Activated T-cell treated with anti-CD3 and anti-CD28 coated beads, Interleukin-2, amount 50 U/mL, for 4 hours (primary cell): ENCODE measurements at regions not wholly inside any gene's neighbourhood (a gene's known extent, or its start where the extent isn't known, plus 50 kb on each side); places are given as distances from the start of the nearest gene placed in this dataset.

Source experiments
- ATAC-seq, 2 donors: fragments of 200-7000 bp; cut with Tn5 transposase; one replicate each; pipeline ENCODE4 v1.10.0; 2021
- DNase-seq: peaks from one replicate; pipeline ENCODE4 v3.0.0-alpha.2; 2020
- H3K27me3 Mint-ChIP-seq: one replicate; pipeline ENCODE4 v1.8.0; 2021; ENCODE audit warnings: low read depth, mixed read lengths
- H3K36me3 Mint-ChIP-seq: one replicate; pipeline ENCODE4 v1.8.0; 2022; ENCODE audit warnings: mixed read lengths; ENCODE audit not compliant: insufficient read depth
- H3K4me1 Mint-ChIP-seq: one replicate; pipeline ENCODE4 v1.8.0; 2021; ENCODE audit warnings: low read depth, mixed read lengths
- H3K4me3 Mint-ChIP-seq: one replicate; pipeline ENCODE4 v1.8.0; 2021; ENCODE audit warnings: mild to moderate bottlenecking, moderate library complexity, mixed read lengths
- H3K9me3 Mint-ChIP-seq: one replicate; pipeline ENCODE4 v1.8.0; 2021; ENCODE audit warnings: mixed read lengths

DNA sequence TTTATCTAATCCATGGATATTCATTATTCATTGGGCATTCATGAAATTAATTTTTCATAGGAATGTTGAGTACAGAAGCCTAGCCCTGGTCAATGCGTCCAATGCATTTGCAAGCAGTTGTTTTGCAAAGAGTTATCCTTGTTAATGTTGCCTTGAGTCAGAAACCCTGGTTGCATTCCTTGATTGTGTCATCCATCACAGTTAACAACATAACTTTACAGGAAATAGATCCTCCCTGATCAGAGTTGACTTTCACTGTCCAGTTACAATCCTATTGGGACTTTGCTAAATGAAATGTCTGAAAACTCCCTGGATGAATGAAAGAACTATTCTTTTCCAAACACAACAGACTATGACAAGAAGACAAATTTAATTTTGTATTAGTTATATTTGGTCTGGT lies 924.3 kb upstream of the SLIT2 start:
- H3K36me3 Mint-ChIP-seq, result no peaks in the 10 kb centered on the region
- no peak overlapping the region for H3K4me3 Mint-ChIP-seq
- peaks cover 23% of the 10 kb centered on the region for H3K9me3 Mint-ChIP-seq
- no peaks in the 10 kb centered on the region for H3K27me3 Mint-ChIP-seq
- ATAC-seq, result no peak
- DNase-seq, result no peak
- no peaks in the 10 kb centered on the region for H3K4me1 Mint-ChIP-seq

DNA sequence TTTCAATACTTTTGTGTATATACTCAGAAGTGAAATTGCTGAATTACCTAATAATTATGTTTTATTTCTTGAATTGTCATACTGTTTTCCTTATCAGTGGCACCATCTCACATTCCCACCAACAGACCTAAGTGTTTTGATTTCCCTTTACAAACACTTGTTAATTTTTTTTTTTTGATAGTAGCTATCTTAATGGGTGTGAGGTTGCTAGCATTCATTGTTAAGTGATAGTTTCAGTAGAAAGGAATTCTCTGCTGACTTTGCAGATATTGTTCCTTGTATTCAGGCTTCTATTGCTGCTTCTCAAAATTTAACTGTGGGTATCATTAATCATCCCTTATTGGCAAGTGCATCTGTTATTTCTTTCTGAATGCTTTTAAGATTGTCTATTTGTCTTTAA lies 927.5 kb upstream of the SLIT2 start:
- no peaks in the 10 kb centered on the region for H3K4me1 Mint-ChIP-seq
- ATAC-seq, result no peak
- no peaks in the 10 kb centered on the region for H3K36me3 Mint-ChIP-seq
- DNase-seq, result no peak
- no peaks in the 10 kb centered on the region for H3K27me3 Mint-ChIP-seq
- H3K9me3 Mint-ChIP-seq, result peaks cover 11% of the 10 kb centered on the region
- H3K4me3 Mint-ChIP-seq, result no peak overlapping the region

DNA sequence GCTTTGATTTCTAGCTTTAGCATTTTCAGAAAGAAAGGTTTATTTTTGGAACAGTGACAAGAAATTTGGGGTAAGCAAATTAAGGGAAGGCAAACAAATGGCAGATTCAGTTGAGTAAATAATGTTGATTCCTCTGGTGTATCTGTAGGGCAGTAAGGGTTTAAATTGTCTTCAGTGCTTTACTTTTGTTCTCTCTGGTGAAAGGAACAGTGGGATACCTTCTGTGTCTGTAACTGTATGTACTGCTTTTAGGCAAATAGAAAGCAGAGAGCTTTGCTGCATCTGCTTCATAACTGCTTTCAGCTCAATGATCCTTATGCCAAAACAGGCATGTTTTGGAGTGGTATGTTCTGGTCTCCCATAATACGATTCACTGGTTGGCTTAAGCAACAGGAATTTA lies 932.1 kb upstream of the SLIT2 start:
- Mint-ChIP-seq H3K4me1 (no peaks in the 10 kb centered on the region), H3K4me3 (no peak overlapping the region), H3K27me3 (no peaks in the 10 kb centered on the region), H3K9me3 (peaks cover 12% of the 10 kb centered on the region), H3K36me3 (no peaks in the 10 kb centered on the region)
- DNase-seq, result no peak
- ATAC-seq, result no peak

DNA sequence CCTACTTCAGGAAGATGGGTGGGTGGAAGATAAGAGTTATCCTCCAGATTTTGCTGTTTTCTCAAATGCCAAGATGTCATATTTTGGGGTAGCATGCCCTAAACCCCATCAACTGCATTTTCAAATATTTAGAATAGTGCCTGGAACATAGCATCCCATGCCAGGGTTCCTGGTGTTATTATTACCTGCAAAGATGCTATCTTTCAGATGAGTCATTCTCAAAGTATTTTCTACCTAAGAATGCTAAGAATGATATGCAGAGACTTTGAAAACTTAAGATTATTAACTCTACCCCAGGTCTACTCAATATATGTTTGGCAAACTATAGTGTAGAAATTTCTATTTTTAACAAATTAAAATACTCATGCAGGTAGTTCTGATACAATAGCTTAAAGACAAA lies 934.3 kb upstream of the SLIT2 start:
- H3K4me3 Mint-ChIP-seq, result no peak overlapping the region
- peaks cover 4% of the 10 kb centered on the region for H3K9me3 Mint-ChIP-seq
- no peaks in the 10 kb centered on the region for H3K36me3 Mint-ChIP-seq
- DNase-seq (no peak), ATAC-seq (no peak)
- H3K27me3 Mint-ChIP-seq, result no peaks in the 10 kb centered on the region
- no peaks in the 10 kb centered on the region for H3K4me1 Mint-ChIP-seq

DNA sequence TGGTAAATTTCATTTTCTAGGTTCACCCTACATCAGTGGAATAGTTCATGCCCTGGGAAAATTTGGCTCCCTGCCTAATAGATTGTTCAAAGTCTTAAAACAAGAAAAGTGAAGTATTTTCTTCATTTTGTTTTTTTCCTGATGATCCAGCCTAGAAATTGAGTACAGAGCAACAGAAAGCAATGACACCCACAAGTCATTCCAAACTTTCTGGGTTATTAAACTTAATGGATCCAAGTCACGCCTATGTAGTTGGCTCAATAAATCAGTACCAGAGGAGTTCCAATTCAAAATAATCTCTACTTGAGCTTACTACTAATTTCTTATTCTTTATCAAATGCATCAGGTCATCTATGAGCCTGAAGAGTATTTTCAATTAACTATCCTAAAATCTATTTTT lies 937.6 kb upstream of the SLIT2 start:
- H3K4me3 Mint-ChIP-seq, result no peak overlapping the region
- H3K27me3 Mint-ChIP-seq, result no peaks in the 10 kb centered on the region
- H3K36me3 Mint-ChIP-seq, result no peaks in the 10 kb centered on the region
- DNase-seq, result no peak
- H3K4me1 Mint-ChIP-seq, result no peaks in the 10 kb centered on the region
- ATAC-seq, result no peak
- peaks cover 17% of the 10 kb centered on the region for H3K9me3 Mint-ChIP-seq

DNA sequence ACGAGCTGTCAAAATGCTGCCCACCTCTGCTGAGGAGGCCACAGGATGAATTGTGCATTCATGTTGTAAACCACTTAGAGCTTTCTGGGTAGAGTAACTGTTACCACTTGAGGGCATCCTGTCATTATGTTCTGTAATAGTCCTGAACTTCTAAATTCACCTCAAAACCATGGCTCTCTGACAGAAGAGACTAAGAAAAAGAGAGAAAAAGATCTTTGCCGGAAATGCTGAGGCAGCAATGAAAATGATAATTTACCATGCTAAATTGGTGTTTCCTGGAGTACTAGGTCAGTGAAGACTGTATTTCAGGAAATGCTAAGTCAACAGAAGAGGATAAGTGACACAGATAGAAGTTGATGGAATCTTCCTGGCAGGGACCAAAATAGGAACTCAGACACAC lies 942.3 kb upstream of the SLIT2 start:
- Mint-ChIP-seq H3K36me3 (no peaks in the 10 kb centered on the region), H3K9me3 (peaks cover 19% of the 10 kb centered on the region), H3K4me3 (no peak overlapping the region), H3K4me1 (no peaks in the 10 kb centered on the region), H3K27me3 (no peaks in the 10 kb centered on the region)
- DNase-seq (no peak), ATAC-seq (no peak)

DNA sequence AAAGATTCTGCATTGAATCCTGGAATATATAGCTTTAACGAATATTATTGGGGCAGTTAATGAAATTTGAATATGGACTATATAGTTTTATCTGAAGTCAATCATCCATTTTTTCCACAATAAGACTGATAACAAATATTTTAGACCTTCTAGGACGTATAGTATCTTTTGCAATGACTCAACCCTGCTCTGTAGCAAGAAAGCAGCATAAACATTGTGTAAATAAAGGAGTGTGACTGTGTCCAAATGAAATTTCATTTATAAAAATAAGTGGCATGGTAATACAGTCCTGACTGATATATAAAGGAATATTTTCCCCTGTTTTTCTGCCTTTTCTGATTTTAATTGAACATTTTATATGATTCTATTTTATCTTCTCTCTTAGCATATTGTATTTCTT lies 947.7 kb upstream of the SLIT2 start:
- Mint-ChIP-seq H3K9me3 (peaks cover 13% of the 10 kb centered on the region), H3K27me3 (no peaks in the 10 kb centered on the region), H3K4me3 (no peak overlapping the region), H3K4me1 (no peaks in the 10 kb centered on the region), H3K36me3 (no peaks in the 10 kb centered on the region)
- ATAC-seq, result no peak
- DNase-seq, result no peak

DNA sequence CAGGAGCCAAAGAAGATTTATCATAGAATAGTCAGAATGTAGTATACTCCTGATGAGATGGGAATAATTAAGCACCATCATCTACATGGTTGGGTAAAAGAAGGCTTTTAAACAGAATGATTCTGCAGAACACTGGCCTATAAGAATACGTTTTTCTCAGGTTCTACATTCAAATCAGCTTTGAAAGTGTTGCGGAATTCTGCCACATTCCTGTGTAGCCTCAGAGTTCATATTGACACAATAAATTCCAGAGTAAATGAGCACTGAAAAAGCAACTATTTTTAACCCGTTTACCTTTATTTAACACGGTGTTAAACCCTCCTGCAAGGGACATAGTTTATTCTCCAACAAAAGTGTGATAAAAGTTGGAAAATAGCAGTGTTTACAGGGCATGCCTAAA lies 950.2 kb upstream of the SLIT2 start:
- DNase-seq, result no peak

DNA sequence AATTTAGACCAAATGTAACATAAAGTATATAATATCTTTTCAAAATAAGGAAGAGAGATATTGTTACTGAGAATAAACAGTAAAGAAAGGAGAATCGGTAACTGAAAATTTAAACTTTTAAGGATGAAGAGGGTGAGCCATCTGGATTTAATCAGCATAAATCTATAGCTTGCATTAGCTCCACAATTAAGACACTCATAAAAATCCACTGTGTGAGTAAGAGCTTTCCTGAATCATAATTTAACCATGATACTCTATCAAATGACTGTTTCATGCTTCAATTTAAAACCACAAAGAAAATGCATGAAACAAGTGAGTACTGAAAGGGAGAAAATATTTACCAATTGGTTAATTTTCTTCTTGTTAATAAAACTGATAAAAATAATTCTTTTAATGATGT lies 951.5 kb upstream of the SLIT2 start:
- ATAC-seq (no peak), DNase-seq (no peak)
- Mint-ChIP-seq H3K27me3 (no peaks in the 10 kb centered on the region), H3K9me3 (peaks cover 9% of the 10 kb centered on the region), H3K4me1 (no peaks in the 10 kb centered on the region), H3K4me3 (no peak overlapping the region), H3K36me3 (no peaks in the 10 kb centered on the region)

More for the DNA sequence above, 950.2 kb upstream of the SLIT2 start:
- Mint-ChIP-seq H3K27me3 (no peaks in the 10 kb centered on the region), H3K9me3 (peaks cover 9% of the 10 kb centered on the region), H3K4me3 (no peak overlapping the region), H3K4me1 (no peaks in the 10 kb centered on the region), H3K36me3 (no peaks in the 10 kb centered on the region)
- no peak for ATAC-seq

DNA sequence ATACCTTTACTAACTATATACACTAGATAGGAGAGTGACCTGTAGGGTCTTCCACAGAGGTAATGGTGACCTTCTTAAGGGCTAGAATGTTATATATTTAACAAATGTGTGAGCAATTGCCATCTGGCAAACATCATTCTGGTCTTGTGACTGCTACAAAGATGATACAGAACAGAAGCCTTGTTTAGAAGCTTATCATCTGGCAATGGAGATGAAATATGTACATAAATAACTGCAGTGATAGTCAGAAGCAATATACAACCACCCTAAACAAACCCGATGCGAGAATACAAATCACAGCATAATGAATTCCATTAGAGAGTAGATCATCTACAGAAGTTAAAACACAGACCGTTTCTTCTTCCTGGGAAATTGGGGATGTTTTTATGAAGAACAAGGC lies 952.7 kb upstream of the SLIT2 start:
- no peaks in the 10 kb centered on the region for H3K27me3 Mint-ChIP-seq
- no peaks in the 10 kb centered on the region for H3K36me3 Mint-ChIP-seq
- no peak overlapping the region for H3K4me3 Mint-ChIP-seq

DNA sequence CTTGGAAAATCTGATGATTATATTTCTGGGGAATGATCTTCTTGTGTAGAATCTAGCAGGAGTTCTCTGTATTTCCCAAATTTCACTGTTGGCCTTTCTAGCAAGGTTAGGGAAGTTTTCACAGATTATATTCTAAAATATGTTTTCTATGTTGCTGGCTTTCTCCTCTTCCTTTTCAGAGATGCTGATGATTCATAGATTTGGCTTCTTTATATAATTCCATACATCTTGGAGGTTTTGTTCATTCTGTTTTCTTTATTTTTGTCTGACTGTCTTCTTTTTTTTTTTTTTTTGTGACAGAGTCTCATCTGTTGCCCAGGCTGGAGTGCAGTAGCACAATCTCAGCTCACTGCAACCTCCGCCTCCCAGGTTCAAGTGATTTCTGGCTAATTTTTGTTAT lies 957.9 kb upstream of the SLIT2 start:
- H3K36me3 Mint-ChIP-seq, result no peaks in the 10 kb centered on the region
- ATAC-seq (no peak), DNase-seq (no peak)
- H3K4me3 Mint-ChIP-seq, result no peak overlapping the region
- no peaks in the 10 kb centered on the region for H3K27me3 Mint-ChIP-seq
- no peaks in the 10 kb centered on the region for H3K4me1 Mint-ChIP-seq
- peaks cover 42% of the 10 kb centered on the region for H3K9me3 Mint-ChIP-seq

More for the DNA sequence above, 952.7 kb upstream of the SLIT2 start:
- DNase-seq, result no peak
- H3K4me1 Mint-ChIP-seq, result no peaks in the 10 kb centered on the region
- H3K9me3 Mint-ChIP-seq, result peaks cover 15% of the 10 kb centered on the region
- no peak for ATAC-seq

DNA sequence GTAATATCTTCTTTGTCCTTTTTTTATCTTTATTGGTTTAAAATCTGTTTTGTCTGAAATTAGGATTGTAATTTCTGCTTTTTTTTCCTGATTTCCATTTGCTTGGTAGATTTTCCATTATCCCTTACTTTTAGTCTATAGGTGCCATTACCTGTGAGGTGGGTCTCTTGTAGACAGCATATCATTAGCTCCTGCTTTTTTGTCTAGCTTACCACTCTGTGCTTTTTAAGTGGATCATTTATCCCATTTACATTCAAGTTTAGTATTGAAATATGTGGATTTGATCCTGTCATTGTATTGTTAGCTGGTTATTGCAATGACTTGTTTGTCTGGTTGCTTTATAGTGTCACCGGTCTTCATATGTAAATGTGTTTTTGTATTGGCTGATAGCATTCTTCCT lies 958.6 kb upstream of the SLIT2 start:
- Mint-ChIP-seq H3K4me3 (no peak overlapping the region), H3K36me3 (no peaks in the 10 kb centered on the region), H3K4me1 (no peaks in the 10 kb centered on the region), H3K27me3 (no peaks in the 10 kb centered on the region), H3K9me3 (peaks cover 42% of the 10 kb centered on the region)
- ATAC-seq (no peak), DNase-seq (no peak)

DNA sequence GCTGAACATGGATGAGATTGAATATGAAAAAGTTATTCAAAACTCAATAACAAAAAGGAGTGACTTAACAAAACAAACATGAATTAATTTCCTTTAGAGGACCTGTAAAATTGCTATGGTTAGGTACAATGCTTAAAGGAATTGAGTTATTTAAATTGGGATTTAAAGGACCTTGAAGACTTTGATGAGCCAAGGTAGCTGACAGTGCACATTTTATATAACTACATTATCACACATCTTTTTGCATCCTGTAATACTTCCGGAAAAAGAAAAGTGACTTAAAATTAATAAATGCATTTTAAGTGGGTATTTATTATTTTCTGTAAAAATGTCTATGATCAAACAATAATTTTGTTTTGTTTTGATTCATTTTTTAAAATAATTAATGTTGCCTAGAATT lies 964.8 kb upstream of the SLIT2 start:
- no peak for DNase-seq
- Mint-ChIP-seq H3K9me3 (peaks cover 29% of the 10 kb centered on the region), H3K36me3 (no peaks in the 10 kb centered on the region), H3K27me3 (no peaks in the 10 kb centered on the region), H3K4me3 (no peak overlapping the region), H3K4me1 (no peaks in the 10 kb centered on the region)
- no peak for ATAC-seq

DNA sequence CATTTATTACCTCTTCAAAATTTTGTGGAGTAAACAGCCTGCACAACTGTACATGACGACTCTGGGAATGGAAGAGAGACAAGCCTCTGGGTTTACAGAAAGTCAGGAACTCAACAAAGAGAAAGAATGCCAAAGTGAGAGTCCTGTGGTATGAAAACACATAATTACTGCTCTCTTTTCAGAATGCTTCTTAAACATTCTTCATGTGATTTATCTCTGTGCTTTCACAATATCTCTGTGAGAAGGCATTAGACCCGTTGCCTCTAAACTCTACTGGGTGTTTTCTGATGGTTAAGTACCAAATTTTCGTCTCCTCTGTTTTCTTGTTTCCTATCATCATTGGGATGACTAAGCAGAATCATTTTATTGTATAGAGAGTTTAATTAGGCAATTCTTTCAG lies 966.6 kb upstream of the SLIT2 start:
- no peak overlapping the region for H3K4me3 Mint-ChIP-seq
- H3K27me3 Mint-ChIP-seq, result no peaks in the 10 kb centered on the region
- no peak for DNase-seq
- peaks cover 32% of the 10 kb centered on the region for H3K9me3 Mint-ChIP-seq
- no peaks in the 10 kb centered on the region for H3K36me3 Mint-ChIP-seq
- no peak for ATAC-seq
- no peaks in the 10 kb centered on the region for H3K4me1 Mint-ChIP-seq

DNA sequence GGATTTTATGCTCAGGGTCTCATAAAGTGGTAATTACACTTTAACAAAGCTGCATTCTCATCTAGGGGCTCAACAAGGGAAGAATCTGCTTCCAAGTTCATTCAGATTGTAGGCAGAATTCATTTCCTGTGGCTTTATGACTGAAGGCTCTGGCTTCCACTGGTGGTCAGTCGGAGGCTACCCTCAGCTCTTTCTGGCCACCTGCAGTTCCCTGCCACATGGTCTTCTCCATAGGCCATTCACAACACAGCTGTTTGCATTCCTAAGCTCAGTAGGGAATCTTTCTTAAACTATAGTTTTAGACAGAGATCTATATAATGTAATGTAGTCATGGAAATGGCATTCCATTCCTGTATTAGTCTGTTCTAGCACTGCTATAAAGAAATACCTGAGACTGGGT lies 973.0 kb upstream of the SLIT2 start:
- no peaks in the 10 kb centered on the region for H3K27me3 Mint-ChIP-seq
- no peaks in the 10 kb centered on the region for H3K36me3 Mint-ChIP-seq
- H3K9me3 Mint-ChIP-seq, result peaks cover 36% of the 10 kb centered on the region
- H3K4me1 Mint-ChIP-seq, result no peaks in the 10 kb centered on the region
- ATAC-seq (no peak), DNase-seq (no peak)
- no peak overlapping the region for H3K4me3 Mint-ChIP-seq

DNA sequence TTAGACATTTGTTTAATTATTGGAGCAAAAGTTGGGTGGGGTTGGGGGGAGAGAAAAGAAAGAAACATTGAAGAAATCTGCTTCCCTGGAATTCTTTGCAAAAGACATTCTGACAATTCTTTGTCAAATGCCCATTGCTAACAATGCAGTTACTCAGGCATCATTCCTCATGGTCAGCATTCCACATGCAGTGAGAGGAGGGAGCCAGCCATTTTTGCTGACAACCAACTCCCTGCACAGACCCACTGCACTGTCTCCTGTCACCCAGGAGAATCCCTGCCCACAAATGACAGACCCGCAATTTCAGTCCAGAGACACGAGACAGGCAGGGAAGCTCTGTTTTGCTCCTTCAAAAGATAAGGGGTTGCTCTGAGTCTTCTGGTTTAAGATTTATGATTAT lies 985.1 kb upstream of the SLIT2 start:
- no peaks in the 10 kb centered on the region for H3K36me3 Mint-ChIP-seq
- no peaks in the 10 kb centered on the region for H3K4me1 Mint-ChIP-seq
- H3K4me3 Mint-ChIP-seq, result no peak overlapping the region
- H3K9me3 Mint-ChIP-seq, result peaks cover 17% of the 10 kb centered on the region
- no peaks in the 10 kb centered on the region for H3K27me3 Mint-ChIP-seq
- DNase-seq (no peak), ATAC-seq (no peak)
